ENCODE measurements at regions not wholly inside any gene's neighbourhood (a gene's known extent, or its start where the extent isn't known, plus 50 kb on each side); places are given as distances from the start of the nearest gene placed in this dataset.
A peak's percentile ranks its signal among the peaks of the same experiment; 100 is the strongest.

- H3K36me3 ChIP-seq (ENCODE audit: low read depth, missing control alignments) = no peaks in the 10 kb centered on the region
- no peak overlapping the region for H3K4me3 ChIP-seq
- TF ChIP-seq POLR2A (IDR thresholded peaks at IDR 0.05) (no peak), CTCF (IDR thresholded peaks at IDR 0.05) (no peak)
- no peaks in the 10 kb centered on the region for H3K4me1 ChIP-seq
- no peaks in the 10 kb centered on the region for H3K27me3 ChIP-seq
- 48 to 58% methylated on average over 5 of the region's 5 CpGs for WGBS, 2 donors
- no peaks in the 10 kb centered on the region for H3K9me3 ChIP-seq
- intact Hi-C loops (cut with DNase I; ENCODE audit: low total_unique reads) = no loop called here
- H3K27ac ChIP-seq = no peak overlapping the region
- DNase-seq = no peak
These were observed 136.9 kb downstream of the SLC38A1 start for GRCh38 chr12:46131732-46132469.

GRCh38 chr12:46127656-46128055, 137.3 kb upstream of the SCAF11 start:
- WGBS, 2 donors = 56 to 72% methylated on average over 6 of the region's 6 CpGs
- Histone ChIP-seq H3K4me3 (no peak overlapping the region), H3K27me3 (no peaks in the 10 kb centered on the region), H3K36me3 (ENCODE audit: low read depth, missing control alignments) (no peaks in the 10 kb centered on the region), H3K27ac (no peak overlapping the region), H3K9me3 (no peaks in the 10 kb centered on the region), H3K4me1 (no peaks in the 10 kb centered on the region)
- intact Hi-C loops (cut with DNase I; ENCODE audit: low total_unique reads) = no loop called here
- DNase-seq = no peak
- no peak for TF ChIP-seq CTCF (IDR thresholded peaks at IDR 0.05)
- TF ChIP-seq POLR2A (IDR thresholded peaks at IDR 0.05) = no peak

GRCh38 chr12:46126050-46126727, 135.8 kb upstream of the SCAF11 start:
- Histone ChIP-seq H3K27me3 (no peaks in the 10 kb centered on the region), H3K9me3 (no peaks in the 10 kb centered on the region), H3K36me3 (ENCODE audit: low read depth, missing control alignments) (no peaks in the 10 kb centered on the region), H3K4me1 (no peaks in the 10 kb centered on the region), H3K4me3 (no peak overlapping the region), H3K27ac (no peak overlapping the region)
- TF ChIP-seq POLR2A (IDR thresholded peaks at IDR 0.05) (no peak), CTCF (IDR thresholded peaks at IDR 0.05) (no peak)
- 60 to 69% methylated on average over 4 of the region's 4 CpGs for WGBS, 2 donors
- intact Hi-C loops (cut with DNase I; ENCODE audit: low total_unique reads) = no loop called here
- no peak for DNase-seq

- Histone ChIP-seq H3K4me3 (peak overlapping the region in 1 of 2 donors; percentile 11), H3K9me3 (no peaks in the 10 kb centered on the region), H3K27me3 (no peaks in the 10 kb centered on the region), H3K36me3 (ENCODE audit: low read depth, missing control alignments) (no peaks in the 10 kb centered on the region), H3K27ac (no peak overlapping the region), H3K4me1 (no peaks in the 10 kb centered on the region)
- DNase-seq = peak; percentile 69
- intact Hi-C loops (cut with DNase I; ENCODE audit: low total_unique reads) = no loop called here
- TF ChIP-seq CTCF (IDR thresholded peaks at IDR 0.05) (peak; percentile 56 to 78 (median 58)), POLR2A (IDR thresholded peaks at IDR 0.05) (no peak)
- WGBS, 2 donors = 10 to 16% methylated on average over 12 of the region's 12 CpGs
These were observed 134.7 kb upstream of the SCAF11 start for GRCh38 chr12:46124848-46125619.
